ENCODE measurements at regions not wholly inside any gene's neighbourhood (a gene's known extent, or its start where the extent isn't known, plus 50 kb on each side); places are given as distances from the start of the nearest gene placed in this dataset.

DNA sequence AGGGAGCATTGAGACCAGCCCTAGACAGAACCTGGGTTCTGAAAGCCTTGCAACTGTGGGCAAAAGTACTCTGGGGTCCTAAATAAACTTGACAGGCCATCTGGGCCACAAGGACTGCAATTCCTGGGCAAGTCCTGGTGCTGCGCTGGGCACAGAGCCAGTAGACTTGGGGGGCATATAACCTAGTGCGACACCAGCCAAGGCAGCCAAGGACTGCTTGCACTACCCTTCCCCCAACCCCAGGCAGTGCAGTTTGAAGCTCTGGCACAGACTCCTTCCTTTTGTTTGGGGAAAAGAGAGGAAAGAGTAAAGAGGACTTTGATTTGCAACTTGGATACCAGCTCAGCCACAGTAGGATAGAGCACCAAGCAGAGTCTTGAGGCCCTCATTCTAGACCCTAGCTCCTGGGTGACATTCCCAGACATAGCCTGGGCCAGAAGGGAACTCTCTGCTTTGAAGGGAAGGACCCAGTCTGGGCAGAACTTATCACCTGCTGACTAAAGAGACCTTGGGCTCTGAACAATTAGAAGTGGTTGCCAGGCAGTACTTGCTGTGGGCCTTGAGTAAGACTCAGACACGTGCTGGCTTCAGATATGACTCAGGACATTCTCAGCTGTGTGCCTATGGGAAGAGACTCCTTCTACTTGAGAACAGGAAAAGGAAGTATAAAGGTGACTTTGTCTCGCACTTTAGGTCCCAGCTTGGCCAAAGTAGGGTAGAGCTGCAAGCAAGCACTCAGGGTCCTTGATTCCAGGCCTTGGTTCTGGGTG, 522.8 kb downstream of the GLUD2 start:
- TF ChIP-seq, protein P1, sequence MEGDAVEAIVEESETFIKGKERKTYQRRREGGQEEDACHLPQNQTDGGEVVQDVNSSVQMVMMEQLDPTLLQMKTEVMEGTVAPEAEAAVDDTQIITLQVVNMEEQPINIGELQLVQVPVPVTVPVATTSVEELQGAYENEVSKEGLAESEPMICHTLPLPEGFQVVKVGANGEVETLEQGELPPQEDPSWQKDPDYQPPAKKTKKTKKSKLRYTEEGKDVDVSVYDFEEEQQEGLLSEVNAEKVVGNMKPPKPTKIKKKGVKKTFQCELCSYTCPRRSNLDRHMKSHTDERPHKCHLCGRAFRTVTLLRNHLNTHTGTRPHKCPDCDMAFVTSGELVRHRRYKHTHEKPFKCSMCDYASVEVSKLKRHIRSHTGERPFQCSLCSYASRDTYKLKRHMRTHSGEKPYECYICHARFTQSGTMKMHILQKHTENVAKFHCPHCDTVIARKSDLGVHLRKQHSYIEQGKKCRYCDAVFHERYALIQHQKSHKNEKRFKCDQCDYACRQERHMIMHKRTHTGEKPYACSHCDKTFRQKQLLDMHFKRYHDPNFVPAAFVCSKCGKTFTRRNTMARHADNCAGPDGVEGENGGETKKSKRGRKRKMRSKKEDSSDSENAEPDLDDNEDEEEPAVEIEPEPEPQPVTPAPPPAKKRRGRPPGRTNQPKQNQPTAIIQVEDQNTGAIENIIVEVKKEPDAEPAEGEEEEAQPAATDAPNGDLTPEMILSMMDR (IDR thresholded peaks at IDR 0.05), result no peak
- no peak for TF ChIP-seq POLR2A (IDR thresholded peaks at IDR 0.05)
